HG03039 (cell line): ENCODE measurements at regions not wholly inside any gene's neighbourhood (a gene's known extent, or its start where the extent isn't known, plus 50 kb on each side); places are given as distances from the start of the nearest gene placed in this dataset.
"Not testable (repeated sequence)": the region's sequence is repeated elsewhere in the genome, so short reads cannot be mapped to it uniquely, and the experiment has no call there.

Experiments used
- ATAC-seq: cut with Tn5 transposase; IDR thresholded peaks from one replicate; pipeline ENCODE4 v1.9.1; 2021; ENCODE audit warnings: mild to moderate bottlenecking, moderate library complexity; ENCODE audit not compliant: unreplicated experiment

- not testable (repeated sequence) for ATAC-seq
Measured at GRCh38 chr7:51599935-51600334, 283.3 kb upstream of the COBL start.

GRCh38 chr7:51593628-51594027 lies 277.0 kb upstream of the COBL start:
- no peak for ATAC-seq

- ATAC-seq: no peak
Measured at GRCh38 chr7:51592842-51593599, 276.4 kb upstream of the COBL start.

GRCh38 chr7:51591223-51591622 lies 274.6 kb upstream of the COBL start:
- no peak for ATAC-seq

- ATAC-seq: no peak
Measured at GRCh38 chr7:51590746-51591145, 274.1 kb upstream of the COBL start.

GRCh38 chr7:51589111-51589510 lies 272.5 kb upstream of the COBL start:
- no peak for ATAC-seq

GRCh38 chr7:51587604-51588003 lies 271.0 kb upstream of the COBL start:
- ATAC-seq: no peak

- no peak for ATAC-seq
Measured at GRCh38 chr7:51577390-51577789, 260.8 kb upstream of the COBL start.

GRCh38 chr7:51569581-51569980 lies 253.0 kb upstream of the COBL start:
- no peak for ATAC-seq

- no peak for ATAC-seq
Measured at GRCh38 chr7:51569176-51569575, 252.6 kb upstream of the COBL start.

- ATAC-seq: no peak
Measured at GRCh38 chr7:51551070-51551469, 234.5 kb upstream of the COBL start.

- no peak for ATAC-seq
Measured at GRCh38 chr7:51545131-51545530, 228.5 kb upstream of the COBL start.

- ATAC-seq: no peak
Measured at GRCh38 chr7:51543801-51544553, 227.4 kb upstream of the COBL start.

- not testable (repeated sequence) for ATAC-seq
Measured at GRCh38 chr7:51540906-51541305, 224.3 kb upstream of the COBL start.

GRCh38 chr7:51539840-51540239 lies 223.2 kb upstream of the COBL start:
- ATAC-seq: no peak

- ATAC-seq: no peak
Measured at GRCh38 chr7:51528172-51528571, 211.6 kb upstream of the COBL start.

- no peak for ATAC-seq
Measured at GRCh38 chr7:51521694-51522312, 205.2 kb upstream of the COBL start.

- ATAC-seq: no peak
Measured at GRCh38 chr7:51521054-51521453, 204.4 kb upstream of the COBL start.

GRCh38 chr7:51518646-51519045 lies 202.0 kb upstream of the COBL start:
- ATAC-seq: no peak

- no peak for ATAC-seq
Measured at GRCh38 chr7:51517187-51517586, 200.6 kb upstream of the COBL start.

GRCh38 chr7:51501620-51502019 lies 185.0 kb upstream of the COBL start:
- ATAC-seq: no peak

GRCh38 chr7:51482976-51483375 lies 166.4 kb upstream of the COBL start:
- ATAC-seq: no peak
